SU-DHL-6 (cell line): ENCODE measurements at regions not wholly inside any gene's neighbourhood (a gene's known extent, or its start where the extent isn't known, plus 50 kb on each side); places are given as distances from the start of the nearest gene placed in this dataset.

ENCODE experiments used
- H2AFZ ChIP-seq: fragments of 200-600 bp; sonication (generic); 2 replicates; pipeline ENCODE4 v1.6.1; 2014; ENCODE audit warnings: low read depth, mild to moderate bottlenecking, moderate library complexity, mixed read lengths, antibody characterized with exemption, low read length; ENCODE audit not compliant: severe bottlenecking
- H3F3A ChIP-seq: fragments of 200-600 bp; shearing (Covaris generic); 2 replicates; pipeline ENCODE4 v1.6.0; 2016; ENCODE audit warnings: antibody characterized with exemption, mild to moderate bottlenecking; ENCODE audit not compliant: insufficient read depth
- H3K27ac ChIP-seq: fragments of 200-600 bp; sonication (generic); 2 replicates; pipeline ENCODE4 v1.5.1; 2016; ENCODE audit warnings: low read depth, mild to moderate bottlenecking, low read length, moderate library complexity, mixed read lengths
- H3K27me3 ChIP-seq: fragments of 200-600 bp; sonication (generic), shearing (Covaris generic); 2 replicates; pipeline ENCODE4 v1.6.0; 2014; ENCODE audit warnings: mild to moderate bottlenecking, low read length
- H3K36me3 ChIP-seq: fragments of 200-600 bp; sonication (generic); 2 replicates; pipeline ENCODE4 v1.6.1; 2014; ENCODE audit warnings: mild to moderate bottlenecking, low read length, mixed read lengths
- H3K4me2 ChIP-seq: fragments of 300-600, 200-600 bp; shearing (Covaris generic), sonication (generic); 2 replicates; pipeline ENCODE4 v1.6.0; 2014; ENCODE audit warnings: low read length, low read depth, mild to moderate bottlenecking; ENCODE audit not compliant: poor library complexity, severe bottlenecking
- H3K4me3 ChIP-seq: fragments of 200-600 bp; sonication (generic); 2 replicates; pipeline ENCODE4 v1.5.1; 2014; ENCODE audit warnings: antibody characterized with exemption, low read length, mild to moderate bottlenecking, mixed read lengths; ENCODE audit not compliant: insufficient read depth, poor library complexity, severe bottlenecking
- H3K79me2 ChIP-seq: fragments of 200-600 bp; sonication (generic); 2 replicates; pipeline ENCODE4 v1.6.1; 2014; ENCODE audit warnings: mild to moderate bottlenecking, low read length, moderate library complexity; ENCODE audit not compliant: insufficient read depth
- H3K9ac ChIP-seq: fragments of 200-600 bp; sonication (generic); 2 replicates; pipeline ENCODE4 v1.7.0; 2014; ENCODE audit warnings: mild to moderate bottlenecking, low read length
- H3K9me2 ChIP-seq: fragments of 200-600 bp; sonication (generic); replicated peaks from 2 replicates; pipeline ENCODE4 v1.6.1; 2014; ENCODE audit warnings: low read length; ENCODE audit not compliant: insufficient read depth
- H3K9me3 ChIP-seq: fragments of 200-600 bp; sonication (generic); 2 replicates; pipeline ENCODE4 v1.6.1; 2014; ENCODE audit warnings: low read length, mixed read lengths; ENCODE audit not compliant: insufficient read depth
- H4K20me1 ChIP-seq: fragments of 200-600 bp; sonication (generic); 2 replicates; pipeline ENCODE4 v1.6.1; 2014; ENCODE audit warnings: low read depth, mild to moderate bottlenecking, antibody characterized with exemption, low read length, moderate library complexity, mixed read lengths
- CTCF ChIP-seq: fragments of 200-600 bp; sonication (generic); IDR thresholded peaks from one replicate; pipeline ENCODE4 v1.5.1; 2017; ENCODE audit warnings: antibody characterized with exemption, mild to moderate bottlenecking, low read length, moderate library complexity; ENCODE audit not compliant: insufficient read depth, poor library complexity, severe bottlenecking
- EZH2phosphoT487 ChIP-seq: fragments of 200-600 bp; sonication (generic), shearing (Covaris generic); conservative IDR thresholded peaks from 2 replicates; pipeline ENCODE4 v1.6.1; 2018; ENCODE audit warnings: mild to moderate bottlenecking, antibody characterized with exemption, low read length, moderate library complexity, mixed read lengths

- no peaks in the 10 kb centered on the region for H3K9me3 ChIP-seq
- H3K27ac ChIP-seq = no peak overlapping the region
- H3K4me3 ChIP-seq = no peak overlapping the region
- H3K9ac ChIP-seq = no peak overlapping the region
- TF ChIP-seq EZH2phosphoT487 (no peak), CTCF (no peak)
- no peak overlapping the region for H3K4me2 ChIP-seq
- H3K27me3 ChIP-seq = no peaks in the 10 kb centered on the region
- H4K20me1 ChIP-seq = no peaks in the 10 kb centered on the region
- no peaks in the 10 kb centered on the region for H3F3A ChIP-seq
- no peaks in the 10 kb centered on the region for H3K9me2 ChIP-seq
- H3K36me3 ChIP-seq = no peaks in the 10 kb centered on the region
- no peaks in the 10 kb centered on the region for H3K79me2 ChIP-seq
- H2AFZ ChIP-seq = no peak overlapping the region
Measured at GRCh38 chr16:85503679-85504231, 109.4 kb upstream of the GSE1 start.

- no peak overlapping the region for H3K9ac ChIP-seq
- H3K27me3 ChIP-seq = no peaks in the 10 kb centered on the region
- H3F3A ChIP-seq = no peaks in the 10 kb centered on the region
- H3K9me3 ChIP-seq = no peaks in the 10 kb centered on the region
- no peaks in the 10 kb centered on the region for H3K79me2 ChIP-seq
- TF ChIP-seq EZH2phosphoT487 (0 out of 2 replicates have a peak, but pooled peaks have one; percentile 5), CTCF (no peak)
- H3K36me3 ChIP-seq = no peaks in the 10 kb centered on the region
- no peak overlapping the region for H3K27ac ChIP-seq
- H2AFZ ChIP-seq = no peak overlapping the region
- no peak overlapping the region for H3K4me3 ChIP-seq
- H3K4me2 ChIP-seq = no peak overlapping the region
- no peaks in the 10 kb centered on the region for H4K20me1 ChIP-seq
- H3K9me2 ChIP-seq = no peaks in the 10 kb centered on the region
Measured at GRCh38 chr16:85504242-85504641, 108.9 kb upstream of the GSE1 start.

- no peak overlapping the region for H3K9ac ChIP-seq
- no peak overlapping the region for H3K27ac ChIP-seq
- H3K79me2 ChIP-seq = no peaks in the 10 kb centered on the region
- H3K9me2 ChIP-seq = no peaks in the 10 kb centered on the region
- H3K4me3 ChIP-seq = no peak overlapping the region
- H2AFZ ChIP-seq = no peak overlapping the region
- H3F3A ChIP-seq = no peaks in the 10 kb centered on the region
- TF ChIP-seq EZH2phosphoT487 (no peak), CTCF (no peak)
- no peak overlapping the region for H3K4me2 ChIP-seq
- H3K27me3 ChIP-seq = no peaks in the 10 kb centered on the region
- H3K36me3 ChIP-seq = no peaks in the 10 kb centered on the region
- no peaks in the 10 kb centered on the region for H3K9me3 ChIP-seq
- no peaks in the 10 kb centered on the region for H4K20me1 ChIP-seq
Measured at GRCh38 chr16:85505794-85506634, 107.1 kb upstream of the GSE1 start.
